Suppressor macrophage treated with lipopolysaccharide for 1 hour (primary cell): ENCODE measurements at regions not wholly inside any gene's neighbourhood (a gene's known extent, or its start where the extent isn't known, plus 50 kb on each side); places are given as distances from the start of the nearest gene placed in this dataset.
"Not testable (repeated sequence)": the region's sequence is repeated elsewhere in the genome, so short reads cannot be mapped to it uniquely, and the experiment has no call there.

Experiments used
- DNase-seq, 3 donors: peaks; one replicate each; pipeline ENCODE4 v3.0.0-alpha.2; 2020 to 2022

GRCh38 chr17:53765609-53766008, 57.1 kb upstream of the KIF2B start:
- DNase-seq: no peak

GRCh38 chr17:53765129-53765528, 57.6 kb upstream of the KIF2B start:
- no peak for DNase-seq

DNA sequence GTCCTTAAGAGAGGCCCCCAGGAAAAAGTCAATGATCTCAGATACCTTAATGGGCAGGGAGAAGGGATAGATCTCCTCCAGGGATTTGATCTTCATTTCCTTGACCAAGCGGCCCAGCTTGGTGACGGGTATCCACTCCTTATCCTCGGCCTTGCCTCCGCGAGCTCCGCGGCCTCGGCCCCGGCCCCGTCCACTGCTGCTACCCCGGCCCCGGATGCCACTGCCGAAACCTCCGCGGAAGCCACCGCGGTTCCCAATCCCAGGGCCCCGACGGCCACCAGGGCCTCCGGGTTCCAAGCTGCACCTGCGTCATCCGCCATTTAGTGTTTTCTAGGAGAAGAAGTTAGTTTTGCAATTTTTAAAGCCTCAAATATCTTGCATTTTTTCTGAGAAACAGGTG, 65.2 kb upstream of the KIF2B start:
- DNase-seq: no peak

DNA sequence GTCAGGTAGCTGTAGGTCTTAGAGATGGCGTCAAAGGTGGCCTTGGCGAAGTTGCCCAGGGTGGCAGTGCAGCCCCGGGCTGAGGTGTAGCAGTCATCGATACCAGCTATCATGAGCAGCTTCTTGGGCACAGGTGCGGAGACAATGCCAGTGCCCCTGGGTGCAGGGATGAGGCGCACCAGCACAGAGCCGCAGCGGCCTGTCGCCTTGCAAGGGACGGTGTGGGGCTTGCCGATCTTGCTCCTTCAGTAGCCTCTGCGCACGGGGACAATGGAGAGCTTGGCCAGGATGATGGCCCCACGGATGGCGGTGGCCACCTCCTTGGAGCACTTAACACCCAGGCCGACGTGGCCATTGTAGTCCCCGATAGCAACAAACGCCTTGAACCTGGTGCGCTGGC, 65.6 kb upstream of the KIF2B start:
- not testable (repeated sequence) for DNase-seq

DNA sequence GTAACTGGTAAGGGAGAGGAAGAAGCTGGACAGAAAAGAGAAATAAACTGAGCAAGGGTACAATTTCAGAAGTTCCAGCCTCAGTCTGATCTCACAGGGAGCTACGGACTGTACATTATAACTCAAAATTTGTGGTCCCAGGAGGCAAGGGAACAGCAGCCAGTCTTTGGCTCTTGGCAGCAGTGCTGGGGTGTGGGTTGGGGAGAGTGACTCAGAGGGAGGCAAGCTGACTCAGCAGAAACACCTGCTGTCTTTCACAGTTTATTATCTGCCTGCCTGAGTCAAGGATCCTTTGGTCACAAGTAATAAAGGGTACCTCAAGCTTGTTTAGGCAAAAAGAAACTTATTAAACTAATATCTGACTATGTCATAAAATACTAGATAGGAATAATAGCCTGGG, 73.5 kb upstream of the KIF2B start:
- DNase-seq: no peak

DNA sequence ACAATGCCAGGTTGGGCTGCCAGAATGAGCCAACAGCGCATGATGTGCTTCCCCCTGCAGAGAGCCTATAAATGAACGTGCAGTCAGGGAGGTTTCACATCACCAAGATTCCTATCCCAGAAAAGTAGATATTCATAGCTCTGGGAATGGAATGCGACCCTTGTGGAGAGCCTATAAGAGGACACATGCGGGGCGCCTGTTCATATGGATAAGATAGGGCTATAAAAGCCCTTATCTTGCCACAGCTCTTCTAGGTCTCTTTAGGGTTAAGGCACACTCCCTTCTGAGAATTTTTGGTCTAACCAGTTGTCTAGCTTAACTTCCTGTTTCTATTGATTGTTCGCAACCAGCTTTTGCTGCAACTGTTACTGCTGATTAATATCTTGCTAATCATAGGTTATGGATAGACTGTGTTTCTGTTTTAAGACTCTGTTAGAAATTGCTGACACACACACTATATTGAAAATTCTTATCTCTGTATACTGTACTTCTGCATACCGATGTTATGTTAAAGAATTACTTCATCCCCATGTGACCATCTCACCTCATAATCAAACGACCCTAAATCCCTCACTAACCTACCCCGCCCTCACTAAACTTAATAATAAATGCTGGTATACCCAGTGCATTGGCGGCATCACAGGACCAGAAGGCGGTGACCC, 74.4 kb upstream of the KIF2B start:
- DNase-seq: not testable (repeated sequence)

- DNase-seq: no peak
Observed at GRCh38 chr17:53740312-53740711, 82.4 kb upstream of the KIF2B start.

DNA sequence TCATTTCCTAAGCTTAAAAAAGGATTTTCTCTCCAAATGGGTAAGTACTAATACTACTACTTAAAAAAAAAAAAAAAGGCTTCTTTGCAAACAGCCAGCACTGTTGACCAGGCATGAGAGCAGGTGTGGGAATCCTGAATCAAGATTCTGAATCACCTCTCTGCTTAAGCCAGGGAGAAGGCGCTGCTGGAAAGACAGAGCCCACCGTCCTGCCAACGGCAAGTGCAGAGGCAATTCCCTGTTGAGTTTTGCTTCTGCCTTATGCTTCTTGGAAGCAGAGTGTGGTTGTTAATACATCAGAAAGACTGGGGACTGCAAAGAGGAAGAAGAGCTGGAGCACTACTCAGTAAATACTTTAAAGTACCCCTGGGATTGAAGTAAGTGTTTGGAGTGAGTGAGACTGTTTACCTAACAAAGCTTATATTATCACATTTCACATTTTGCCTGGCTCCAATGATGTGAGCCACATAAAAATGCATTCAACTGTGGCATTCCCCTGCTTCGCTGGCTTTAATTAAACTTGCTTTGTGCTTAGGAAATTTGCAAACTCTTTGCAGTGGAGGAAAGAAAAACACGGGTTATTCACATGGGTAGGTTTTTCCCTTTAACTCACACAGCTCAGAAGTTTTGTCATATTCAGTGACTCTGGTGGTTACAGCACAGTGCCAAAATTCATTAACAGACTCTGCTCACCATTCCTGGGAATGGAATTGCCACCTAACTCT, 86.0 kb upstream of the KIF2B start:
- DNase-seq: no peak

- no peak for DNase-seq
Observed at GRCh38 chr17:53724726-53725125, 98.0 kb upstream of the KIF2B start.

- no peak for DNase-seq
Observed at GRCh38 chr17:53722407-53722806, 100.3 kb upstream of the KIF2B start.

DNA sequence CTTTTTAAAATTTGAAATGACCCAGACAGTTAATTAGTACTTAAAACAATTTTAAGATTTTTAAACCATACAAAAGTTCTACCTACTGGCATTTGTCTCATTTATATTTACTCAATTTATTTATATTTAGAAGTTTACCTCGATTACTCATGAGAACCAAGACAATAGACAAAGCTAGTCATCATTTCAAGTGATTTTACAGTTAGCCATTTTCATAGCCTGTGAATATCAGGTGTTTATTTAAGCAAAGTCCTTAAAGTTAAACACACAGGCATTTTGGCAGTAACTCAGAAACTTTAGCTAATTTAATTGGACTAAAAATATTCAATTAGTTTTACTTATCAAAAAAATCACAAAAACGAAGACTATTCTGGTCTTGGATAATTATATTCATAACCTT, 101.6 kb upstream of the KIF2B start:
- no peak for DNase-seq

- no peak for DNase-seq
Observed at GRCh38 chr17:53719229-53719628, 103.5 kb upstream of the KIF2B start.

- no peak for DNase-seq
Observed at GRCh38 chr17:53707566-53707965, 115.2 kb upstream of the KIF2B start.

- no peak for DNase-seq
Observed at GRCh38 chr17:53696286-53696685, 126.4 kb upstream of the KIF2B start.

DNA sequence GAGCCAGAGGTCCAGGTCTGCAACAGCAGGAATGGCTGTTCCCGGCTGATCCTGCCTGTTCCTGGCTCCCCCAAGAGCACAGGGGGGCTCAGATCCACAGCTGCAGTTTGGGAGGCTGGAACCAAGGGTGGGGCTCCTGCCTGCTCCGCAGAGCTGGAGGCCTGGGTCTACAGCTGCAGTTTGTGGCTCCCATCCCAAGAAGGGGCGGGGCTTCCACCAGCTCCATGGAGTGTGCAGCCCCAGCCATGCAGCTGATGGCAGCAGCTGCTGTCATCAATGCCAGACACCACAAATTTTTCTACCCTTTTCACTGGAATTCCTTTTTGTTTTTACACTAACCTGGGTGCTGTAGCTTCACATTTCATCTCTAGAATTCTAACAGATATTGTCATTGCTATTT, 135.4 kb upstream of the KIF2B start:
- no peak for DNase-seq

DNA sequence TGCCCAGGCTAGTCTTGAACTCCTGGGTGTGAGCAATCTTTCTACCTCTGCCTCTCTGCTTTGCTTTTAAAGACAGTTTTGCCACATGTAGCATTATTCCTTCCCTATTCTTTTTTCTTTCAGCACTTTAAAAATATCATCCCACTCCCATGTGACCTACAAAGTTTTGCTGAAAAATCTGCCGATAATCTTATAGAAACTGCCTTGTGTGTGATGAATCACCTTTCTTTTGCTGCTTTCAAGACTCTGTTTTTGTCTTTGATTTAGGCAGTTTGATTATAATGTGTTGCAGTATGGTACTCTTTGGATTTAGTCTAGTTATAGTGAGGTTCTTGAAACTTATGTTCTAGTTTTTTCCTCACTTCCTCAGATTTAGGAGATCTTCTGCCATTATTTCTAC, 142.0 kb upstream of the KIF2B start:
- DNase-seq: no peak

DNA sequence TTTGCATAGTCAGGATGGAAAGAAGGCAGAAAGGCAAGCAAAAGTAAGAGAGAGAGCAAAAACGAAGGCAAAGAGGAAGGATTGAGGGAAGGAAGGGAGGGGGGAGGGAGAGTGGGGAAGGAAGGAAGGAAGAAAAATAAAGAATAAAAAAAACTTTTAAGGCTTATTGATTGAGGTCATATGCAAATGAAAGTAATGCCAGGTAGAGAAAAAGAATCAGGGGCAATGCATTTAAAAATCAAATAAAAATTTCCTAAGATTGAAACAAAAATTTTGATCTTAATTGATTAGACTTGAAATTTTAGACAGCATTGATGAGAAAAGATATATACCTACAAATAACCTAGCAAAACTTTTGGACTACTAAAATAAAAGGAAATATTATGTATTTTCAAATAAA, 153.9 kb upstream of the KIF2B start:
- DNase-seq: no peak

GRCh38 chr17:53662608-53663007, 160.1 kb upstream of the KIF2B start:
- no peak for DNase-seq

GRCh38 chr17:53659181-53659580, 163.5 kb upstream of the KIF2B start:
- no peak for DNase-seq

GRCh38 chr17:53655591-53655990, 167.1 kb upstream of the KIF2B start:
- DNase-seq: no peak

GRCh38 chr17:53649201-53649600, 173.5 kb upstream of the KIF2B start:
- DNase-seq: no peak

GRCh38 chr17:53646835-53647234, 175.9 kb upstream of the KIF2B start:
- no peak for DNase-seq

DNA sequence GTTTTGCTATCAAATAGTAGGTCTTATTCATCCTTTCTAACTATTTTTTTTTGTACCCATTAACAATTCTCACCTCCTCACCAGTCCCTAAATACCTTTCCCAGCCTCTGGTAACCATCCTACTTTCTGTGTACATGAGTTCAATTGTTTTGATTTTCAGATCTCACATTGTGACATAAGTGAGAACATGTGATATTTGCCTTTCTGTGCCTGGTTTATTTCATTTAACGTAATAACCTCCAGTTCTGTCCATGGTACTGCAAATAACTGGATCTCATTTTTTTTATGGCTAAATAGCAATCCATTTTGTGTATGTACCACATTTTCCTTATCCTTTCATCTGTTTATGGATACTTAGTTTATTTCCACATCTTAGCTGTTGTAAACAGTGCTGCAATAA, 181.9 kb upstream of the KIF2B start:
- DNase-seq: no peak

- DNase-seq: no peak
Observed at GRCh38 chr17:53635444-53635843, 187.3 kb upstream of the KIF2B start.

DNA sequence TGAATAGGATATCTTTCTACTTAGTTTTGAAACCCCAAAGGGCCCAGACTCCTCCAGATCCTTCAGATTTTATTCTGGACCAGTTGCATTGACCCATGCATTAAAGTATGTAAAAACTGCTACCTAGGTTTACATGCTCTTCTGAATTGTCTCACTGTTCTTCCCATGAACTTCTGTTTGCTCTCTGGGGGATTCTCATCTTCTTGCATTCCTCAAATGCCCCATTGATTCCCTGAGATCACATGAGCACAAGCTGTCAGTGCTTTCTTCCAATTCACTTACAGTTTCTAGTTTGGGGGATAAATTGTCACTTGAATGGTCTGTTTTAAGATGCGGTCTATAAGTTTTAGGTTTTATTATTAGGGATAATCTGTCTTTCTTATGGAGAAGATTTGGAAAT, 188.9 kb upstream of the KIF2B start:
- DNase-seq: no peak
